Inflammatory macrophage (primary cell): ENCODE measurements at regions not wholly inside any gene's neighbourhood (a gene's known extent, or its start where the extent isn't known, plus 50 kb on each side); places are given as distances from the start of the nearest gene placed in this dataset.
A peak's percentile ranks its signal among the peaks of the same experiment; 100 is the strongest.
"Not testable (repeated sequence)": the region's sequence is repeated elsewhere in the genome, so short reads cannot be mapped to it uniquely, and the experiment has no call there.

Source experiments
- DNase-seq, 2 donors: peaks; one replicate each; pipeline ENCODE4 v3.0.0-alpha.2; 2020 to 2022

- peak; percentile 2 to 7 for DNase-seq
Observed at GRCh38 chr2:87956613-87957012, 59.7 kb downstream of the RNU2-63P start.

- DNase-seq, result not testable (repeated sequence)
Observed at GRCh38 chr2:87949008-87949407, 67.3 kb downstream of the RNU2-63P start.

GRCh38 chr2:87946644-87947370 is 69.5 kb downstream of the RNU2-63P start:
- DNase-seq, result not testable (repeated sequence)

GRCh38 chr2:87939299-87939698 is 77.0 kb downstream of the RNU2-63P start:
- not testable (repeated sequence) for DNase-seq

- DNase-seq, result not testable (repeated sequence)
Observed at GRCh38 chr2:87919023-87919665, 93.5 kb upstream of the RGPD2 start.

GRCh38 chr2:87917194-87917593 is 91.6 kb upstream of the RGPD2 start:
- not testable (repeated sequence) for DNase-seq

GRCh38 chr2:87910848-87911247 is 85.3 kb upstream of the RGPD2 start:
- DNase-seq, result not testable (repeated sequence)

- DNase-seq, result not testable (repeated sequence)
Observed at GRCh38 chr2:87909042-87909441, 83.4 kb upstream of the RGPD2 start.

GRCh38 chr2:87907556-87908099 is 82.0 kb upstream of the RGPD2 start:
- DNase-seq, result not testable (repeated sequence)

GRCh38 chr2:87903242-87904114 is 77.9 kb upstream of the RGPD2 start:
- not testable (repeated sequence) for DNase-seq

- not testable (repeated sequence) for DNase-seq
Observed at GRCh38 chr2:87883659-87884058, 58.1 kb upstream of the RGPD2 start.
